ENCODE measurements at regions not wholly inside any gene's neighbourhood (a gene's known extent, or its start where the extent isn't known, plus 50 kb on each side); places are given as distances from the start of the nearest gene placed in this dataset.

GRCh38 chrX:13112499-13112898 lies 68.1 kb upstream of the FAM9C start:
- no peak for TF ChIP-seq POLR2A (IDR thresholded peaks at IDR 0.05)
- TF ChIP-seq, protein P1, sequence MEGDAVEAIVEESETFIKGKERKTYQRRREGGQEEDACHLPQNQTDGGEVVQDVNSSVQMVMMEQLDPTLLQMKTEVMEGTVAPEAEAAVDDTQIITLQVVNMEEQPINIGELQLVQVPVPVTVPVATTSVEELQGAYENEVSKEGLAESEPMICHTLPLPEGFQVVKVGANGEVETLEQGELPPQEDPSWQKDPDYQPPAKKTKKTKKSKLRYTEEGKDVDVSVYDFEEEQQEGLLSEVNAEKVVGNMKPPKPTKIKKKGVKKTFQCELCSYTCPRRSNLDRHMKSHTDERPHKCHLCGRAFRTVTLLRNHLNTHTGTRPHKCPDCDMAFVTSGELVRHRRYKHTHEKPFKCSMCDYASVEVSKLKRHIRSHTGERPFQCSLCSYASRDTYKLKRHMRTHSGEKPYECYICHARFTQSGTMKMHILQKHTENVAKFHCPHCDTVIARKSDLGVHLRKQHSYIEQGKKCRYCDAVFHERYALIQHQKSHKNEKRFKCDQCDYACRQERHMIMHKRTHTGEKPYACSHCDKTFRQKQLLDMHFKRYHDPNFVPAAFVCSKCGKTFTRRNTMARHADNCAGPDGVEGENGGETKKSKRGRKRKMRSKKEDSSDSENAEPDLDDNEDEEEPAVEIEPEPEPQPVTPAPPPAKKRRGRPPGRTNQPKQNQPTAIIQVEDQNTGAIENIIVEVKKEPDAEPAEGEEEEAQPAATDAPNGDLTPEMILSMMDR (IDR thresholded peaks at IDR 0.05) = no peak
- H3K4me1 ChIP-seq = no peaks in the 10 kb centered on the region
- H3K9me3 ChIP-seq = no peaks in the 10 kb centered on the region
- DNase-seq = no peak
- H3K27me3 ChIP-seq = no peaks in the 10 kb centered on the region
- no peak overlapping the region for H3K4me3 ChIP-seq
- no peak overlapping the region for H3K27ac ChIP-seq
- no peaks in the 10 kb centered on the region for H3K36me3 ChIP-seq

GRCh38 chrX:13110433-13111324 lies 66.3 kb upstream of the FAM9C start:
- Histone ChIP-seq H3K36me3 (no peaks in the 10 kb centered on the region), H3K9me3 (no peaks in the 10 kb centered on the region), H3K27me3 (no peaks in the 10 kb centered on the region), H3K4me1 (no peaks in the 10 kb centered on the region), H3K27ac (peak overlapping the region in 3 of 4 donors; percentile 55 to 80 (median 74)), H3K4me3 (no peak overlapping the region)
- DNase-seq = peak in 1 of 3 donors; percentile 64
- peak in 1 of 2 donors; percentile 34 for TF ChIP-seq POLR2A (IDR thresholded peaks at IDR 0.05)
- TF ChIP-seq, protein P1 (IDR thresholded peaks at IDR 0.05) = peak in 1 of 6 experiments; percentile 9

- Histone ChIP-seq H3K4me1 (no peaks in the 10 kb centered on the region), H3K27ac (peak overlapping the region in 3 of 4 donors; percentile 55 to 80 (median 74)), H3K4me3 (no peak overlapping the region), H3K36me3 (no peaks in the 10 kb centered on the region), H3K9me3 (no peaks in the 10 kb centered on the region), H3K27me3 (no peaks in the 10 kb centered on the region)
- no peak for DNase-seq
- TF ChIP-seq, protein P1 (IDR thresholded peaks at IDR 0.05) = no peak
- TF ChIP-seq POLR2A (IDR thresholded peaks at IDR 0.05) = no peak
Measured at GRCh38 chrX:13109817-13110216, 65.4 kb upstream of the FAM9C start.

- TF ChIP-seq POLR2A (IDR thresholded peaks at IDR 0.05) = no peak
- TF ChIP-seq, protein P1 (IDR thresholded peaks at IDR 0.05) = no peak
- Histone ChIP-seq H3K27ac (no peak overlapping the region), H3K9me3 (no peaks in the 10 kb centered on the region), H3K27me3 (no peaks in the 10 kb centered on the region), H3K36me3 (no peaks in the 10 kb centered on the region), H3K4me1 (peaks cover 0 to 15% (median 3%) of the 10 kb centered on the region in 4 donors), H3K4me3 (no peak overlapping the region)
- DNase-seq = no peak
Measured at GRCh38 chrX:13103914-13104274, 59.5 kb upstream of the FAM9C start.

DNA sequence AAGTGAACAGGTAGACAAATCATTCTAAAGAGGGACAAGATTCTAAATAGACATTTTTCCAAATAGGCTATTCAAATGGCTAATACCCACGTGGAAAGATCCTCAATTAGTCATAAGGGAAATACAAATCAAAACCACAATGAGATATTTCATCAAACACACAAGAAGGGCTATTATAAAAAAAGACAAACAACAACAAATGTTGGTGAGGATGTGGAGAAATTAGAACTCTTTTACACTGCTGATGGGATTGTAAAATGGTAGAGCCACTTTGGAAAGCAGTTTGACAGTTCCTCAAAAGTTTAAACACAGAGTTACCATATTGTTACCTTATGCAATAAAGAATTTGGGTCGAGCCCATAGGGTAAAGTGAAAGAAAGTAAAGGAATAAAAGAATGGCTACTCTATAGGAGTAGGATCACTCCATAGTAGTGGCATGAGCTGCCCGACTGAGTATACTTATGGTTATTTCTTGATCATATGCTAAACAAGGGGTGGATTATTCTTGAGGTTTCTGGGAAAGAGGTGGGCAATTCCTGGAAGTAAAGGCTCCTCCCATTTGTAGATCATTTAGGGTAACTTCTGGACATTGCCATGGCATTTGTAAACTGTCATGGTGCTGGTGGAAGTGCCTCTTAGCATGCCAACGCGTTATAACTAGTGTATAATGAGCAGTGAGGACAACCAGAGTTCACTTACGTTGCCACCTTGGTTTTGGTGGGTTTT lies 58.9 kb upstream of the FAM9C start:
- no peaks in the 10 kb centered on the region for H3K9me3 ChIP-seq
- no peak overlapping the region for H3K4me3 ChIP-seq
- H3K27me3 ChIP-seq = no peaks in the 10 kb centered on the region
- TF ChIP-seq POLR2A (IDR thresholded peaks at IDR 0.05) = no peak
- TF ChIP-seq, protein P1 (IDR thresholded peaks at IDR 0.05) = no peak
- H3K27ac ChIP-seq = no peak overlapping the region
- no peak for DNase-seq
- no peaks in the 10 kb centered on the region for H3K36me3 ChIP-seq
- peaks cover 0 to 15% (median 3%) of the 10 kb centered on the region in 4 donors for H3K4me1 ChIP-seq
